ENCODE measurements at regions not wholly inside any gene's neighbourhood (a gene's known extent, or its start where the extent isn't known, plus 50 kb on each side); places are given as distances from the start of the nearest gene placed in this dataset.

- no peak for TF ChIP-seq CTCF (IDR thresholded peaks at IDR 0.05; ENCODE audit: borderline replicate concordance, insufficient read depth, low read depth, low read length)
- H3K4me3 ChIP-seq (ENCODE audit: low read depth, low read length): no peak overlapping the region
These were observed 62.6 kb upstream of the LIMCH1 start for GRCh38 chr4:41475402-41475801.

- no peak for TF ChIP-seq CTCF (IDR thresholded peaks at IDR 0.05; ENCODE audit: borderline replicate concordance, insufficient read depth, low read depth, low read length)
- H3K4me3 ChIP-seq (ENCODE audit: low read depth, low read length): no peak overlapping the region
These were observed 61.6 kb upstream of the LIMCH1 start for GRCh38 chr4:41476310-41476885.

DNA sequence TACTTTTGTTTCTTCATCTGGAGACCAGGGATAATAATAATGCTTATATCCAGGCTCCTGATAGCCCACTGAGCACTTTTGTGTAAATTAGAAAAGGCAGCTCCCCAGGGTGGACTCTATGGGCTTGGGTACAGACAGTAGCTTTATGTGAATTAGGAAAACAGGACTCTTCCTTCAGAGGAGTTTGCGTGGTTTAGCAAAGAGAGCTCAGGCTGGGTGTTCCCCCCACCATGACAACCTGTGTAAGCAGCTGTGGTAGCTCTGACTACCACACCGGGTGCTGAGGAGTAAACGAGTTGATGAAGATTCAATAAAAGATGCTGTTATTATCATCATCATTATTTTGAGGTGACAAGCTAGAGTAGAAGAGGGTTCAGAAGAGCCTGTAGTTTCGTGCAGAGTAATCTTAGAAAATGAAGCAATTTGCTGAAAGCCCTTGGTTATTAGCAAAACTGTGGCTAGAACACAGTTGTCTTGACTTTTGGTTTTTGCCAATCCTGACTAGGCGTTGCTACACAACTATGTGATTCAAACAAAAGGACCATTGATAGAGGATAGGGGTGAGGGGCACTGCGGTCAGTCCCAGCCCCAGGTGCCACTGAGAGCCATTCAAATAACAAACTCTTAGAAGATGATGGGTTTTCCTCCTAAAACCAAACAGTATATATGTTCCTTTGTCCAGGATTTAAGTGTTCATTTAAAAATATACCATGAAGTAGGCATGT, 60.6 kb upstream of the LIMCH1 start:
- no peak for TF ChIP-seq CTCF (IDR thresholded peaks at IDR 0.05; ENCODE audit: borderline replicate concordance, insufficient read depth, low read depth, low read length)
- H3K4me3 ChIP-seq (ENCODE audit: low read depth, low read length): no peak overlapping the region

DNA sequence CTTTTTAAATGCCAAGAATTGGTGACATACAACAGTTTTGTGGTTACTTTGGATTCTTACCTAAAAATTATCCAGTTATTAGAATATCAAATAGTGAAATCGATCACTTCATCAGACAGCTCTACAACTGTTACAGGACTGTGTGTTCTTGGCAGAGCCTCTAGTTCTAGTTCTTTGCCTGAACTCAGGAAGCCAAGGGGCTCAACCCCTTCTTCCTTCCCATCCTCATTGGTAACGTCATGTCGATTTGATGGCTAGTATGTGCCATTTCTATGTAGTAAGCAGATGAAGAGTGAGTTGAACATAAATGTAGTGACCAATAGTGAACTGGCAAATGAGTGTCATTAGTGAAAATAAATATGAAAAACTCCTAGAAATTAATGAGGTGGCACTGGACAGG, 59.4 kb upstream of the LIMCH1 start:
- H3K4me3 ChIP-seq (ENCODE audit: low read depth, low read length): no peak overlapping the region
- TF ChIP-seq CTCF (IDR thresholded peaks at IDR 0.05; ENCODE audit: borderline replicate concordance, insufficient read depth, low read depth, low read length): no peak

DNA sequence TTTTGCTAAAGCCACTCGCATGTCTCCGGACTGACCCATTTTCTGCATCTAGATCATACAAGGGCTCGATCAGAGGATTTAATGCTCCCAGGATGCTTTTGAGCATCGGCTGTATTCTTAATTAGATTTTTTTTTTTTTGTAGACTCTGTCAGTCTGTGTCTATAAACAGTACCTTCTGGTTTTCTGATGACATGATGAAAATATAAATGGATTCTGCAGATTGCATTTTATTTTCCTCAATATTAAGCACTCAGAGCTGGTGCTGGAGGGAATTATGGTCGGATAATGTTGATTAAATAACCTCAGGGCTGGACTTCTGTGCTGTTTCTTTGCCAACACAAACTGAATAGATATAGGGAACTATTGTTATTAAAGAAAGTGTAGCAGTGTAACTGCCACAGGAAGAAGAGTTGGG, 57.1 kb upstream of the LIMCH1 start:
- no peak overlapping the region for H3K4me3 ChIP-seq (ENCODE audit: low read depth, low read length)
- TF ChIP-seq CTCF (IDR thresholded peaks at IDR 0.05; ENCODE audit: borderline replicate concordance, insufficient read depth, low read depth, low read length): no peak

- no peak for TF ChIP-seq CTCF (IDR thresholded peaks at IDR 0.05; ENCODE audit: borderline replicate concordance, insufficient read depth, low read depth, low read length)
- H3K4me3 ChIP-seq (ENCODE audit: low read depth, low read length): no peak overlapping the region
These were observed 54.2 kb upstream of the LIMCH1 start for GRCh38 chr4:41483771-41484170.

DNA sequence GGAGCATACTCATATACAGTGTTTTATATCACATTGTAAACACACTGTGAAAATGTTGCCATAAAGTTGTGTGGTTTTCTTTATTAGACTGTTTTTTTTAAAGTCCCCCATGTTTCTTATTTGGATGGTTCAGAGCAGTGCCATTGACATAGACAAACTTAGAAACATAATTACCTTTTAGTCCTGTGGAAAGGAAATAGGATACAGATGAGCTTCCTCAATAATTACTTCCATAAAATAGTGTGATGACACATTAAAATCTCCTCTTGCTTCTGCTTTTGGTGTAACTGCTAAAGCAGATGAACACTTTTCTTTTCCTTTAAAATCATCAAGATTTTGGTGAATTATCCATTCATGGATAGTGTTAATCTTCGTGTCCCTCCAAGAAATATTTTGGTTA, 52.9 kb upstream of the LIMCH1 start:
- H3K4me3 ChIP-seq (ENCODE audit: low read depth, low read length): no peak overlapping the region
- TF ChIP-seq CTCF (IDR thresholded peaks at IDR 0.05; ENCODE audit: borderline replicate concordance, insufficient read depth, low read depth, low read length): no peak

Measured in GM12875 (cell line).